WTC11 (cell line): ENCODE measurements at regions not wholly inside any gene's neighbourhood (a gene's known extent, or its start where the extent isn't known, plus 50 kb on each side); places are given as distances from the start of the nearest gene placed in this dataset.

Source experiments
- ATAC-seq: fragments of 200-7000 bp; cut with Tn5 transposase; 2 replicates; pipeline ENCODE4 v1.10.0; 2021; ENCODE audit warnings: mild to moderate bottlenecking, moderate library complexity
- CTCF ChIA-PET: fragments of 300-600 bp; sonication (Branson Sonifier 250); formaldehyde crosslinking; loops from one replicate; lab custom pipeline; 2021; ENCODE audit warnings: antibody characterized with exemption; lab: Charles Lee
- POLR2A ChIA-PET: fragments of 350-600 bp; sonication (Branson Sonifier 250); formaldehyde crosslinking; loops from one replicate; lab custom pipeline; 2021; ENCODE audit warnings: antibody characterized with exemption; lab: Charles Lee
- DNase-seq: peaks from one replicate; pipeline ENCODE4 v3.0.0; 2021; ENCODE audit warnings: low spot score
- H3K27ac Mint-ChIP-seq: 2 replicates; pipeline ENCODE4 v1.8.0; 2021; ENCODE audit warnings: mixed read lengths
- H3K27me3 Mint-ChIP-seq: 2 replicates; pipeline ENCODE4 v1.8.0; 2021; ENCODE audit warnings: low read depth, mild to moderate bottlenecking, moderate library complexity, mixed read lengths
- H3K36me3 Mint-ChIP-seq: 2 replicates; pipeline ENCODE4 v1.8.0; 2021; ENCODE audit warnings: mixed read lengths
- H3K4me1 Mint-ChIP-seq: 2 replicates; pipeline ENCODE4 v1.8.0; 2022; ENCODE audit warnings: mixed read lengths
- H3K4me3 Mint-ChIP-seq: 2 replicates; pipeline ENCODE4 v1.8.0; 2021; ENCODE audit warnings: mild to moderate bottlenecking, moderate library complexity, mixed read lengths
- H3K9me3 Mint-ChIP-seq: 2 replicates; pipeline ENCODE4 v1.8.0; 2021; ENCODE audit warnings: mixed read lengths
- CBFB ChIP-seq: sonication (generic); formaldehyde crosslinking; IDR thresholded peaks from 2 replicates; pipeline ENCODE4 v1.8.1; 2022; ENCODE audit warnings: mild to moderate bottlenecking, low read depth, missing genetic modification reagents
- CREB1 ChIP-seq: sonication (generic); formaldehyde crosslinking; IDR thresholded peaks from 2 replicates; pipeline ENCODE4 v1.8.0; 2023; ENCODE audit warnings: mild to moderate bottlenecking, missing genetic modification reagents
- ETV6 ChIP-seq: sonication (generic); formaldehyde crosslinking; IDR thresholded peaks from 2 replicates; pipeline ENCODE4 v1.8.1; 2022; ENCODE audit warnings: mild to moderate bottlenecking, missing genetic modification reagents
- FOXP1 ChIP-seq: sonication (generic); formaldehyde crosslinking; IDR thresholded peaks from 2 replicates; pipeline ENCODE4 v1.8.0; 2022; ENCODE audit warnings: missing genetic modification reagents, mild to moderate bottlenecking, moderate library complexity, borderline replicate concordance
- IRF2 ChIP-seq: sonication (generic); formaldehyde crosslinking; IDR thresholded peaks from 2 replicates; pipeline ENCODE4 v1.8.0; 2022; ENCODE audit warnings: low read depth, missing genetic modification reagents, borderline replicate concordance
- JAZF1 ChIP-seq: fragments of 250-450 bp; sonication (Bioruptor Pico); IDR thresholded peaks from 2 replicates; pipeline ENCODE4 v1.9.0; 2021; ENCODE audit warnings: moderate library complexity, mild to moderate bottlenecking, inconsistent platforms
- MXD4 ChIP-seq: fragments of 250-450 bp; sonication (Bioruptor Pico); IDR thresholded peaks from 2 replicates; pipeline ENCODE4 v1.8.0; 2021; ENCODE audit warnings: mild to moderate bottlenecking, moderate library complexity, borderline replicate concordance
- MYBL2 ChIP-seq: sonication (generic); formaldehyde crosslinking; IDR thresholded peaks from 2 replicates; pipeline ENCODE4 v1.8.1; 2023; ENCODE audit warnings: mild to moderate bottlenecking, moderate library complexity, missing genetic modification reagents
- NFYB ChIP-seq: sonication (generic); formaldehyde crosslinking; conservative IDR thresholded peaks from 2 replicates; pipeline ENCODE4 v1.8.0; 2022; ENCODE audit warnings: low read depth, missing genetic modification reagents
- NR3C1 ChIP-seq: sonication (generic); formaldehyde crosslinking; conservative IDR thresholded peaks from 2 replicates; pipeline ENCODE4 v1.8.1; 2023; ENCODE audit warnings: low read depth, mild to moderate bottlenecking, missing genetic modification reagents
- RELA ChIP-seq: sonication (generic); formaldehyde crosslinking; IDR thresholded peaks from 2 replicates; pipeline ENCODE4 v1.8.1; 2022; ENCODE audit warnings: missing genetic modification reagents, mild to moderate bottlenecking, borderline replicate concordance
- RORB ChIP-seq: fragments of 250-450 bp; sonication (Bioruptor Pico); IDR thresholded peaks from 2 replicates; pipeline ENCODE4 v1.9.0; 2021; ENCODE audit warnings: mild to moderate bottlenecking
- SP1 ChIP-seq: sonication (generic); formaldehyde crosslinking; conservative IDR thresholded peaks from 2 replicates; pipeline ENCODE4 v1.8.1; 2022; ENCODE audit warnings: missing genetic modification reagents
- TCF7 ChIP-seq: sonication (generic); formaldehyde crosslinking; IDR thresholded peaks from 2 replicates; pipeline ENCODE4 v1.8.0; 2022; ENCODE audit warnings: mild to moderate bottlenecking, low read depth, missing genetic modification reagents, moderate library complexity
- ZNF219 ChIP-seq: sonication (generic); formaldehyde crosslinking; IDR thresholded peaks from 2 replicates; pipeline ENCODE4 v1.8.0; 2023; ENCODE audit warnings: missing genetic modification reagents, mild to moderate bottlenecking, borderline replicate concordance
- ZNF671 ChIP-seq: fragments of 250-450 bp; sonication (Bioruptor Pico); IDR thresholded peaks from 2 replicates; pipeline ENCODE4 v1.8.0; 2021; ENCODE audit warnings: mild to moderate bottlenecking
- TF ChIP-seq, protein P1 (sequence below): sonication (generic); formaldehyde crosslinking; conservative IDR thresholded peaks from 2 replicates; pipeline ENCODE4 v1.8.1; 2022; ENCODE audit warnings: mild to moderate bottlenecking, missing genetic modification reagents
- TF ChIP-seq, protein P2 (sequence below): sonication (generic); formaldehyde crosslinking; IDR thresholded peaks from 2 replicates; pipeline ENCODE4 v1.8.1; 2023; ENCODE audit warnings: mild to moderate bottlenecking, missing genetic modification reagents, moderate library complexity
- TF ChIP-seq, protein P3 (sequence below): sonication (generic); formaldehyde crosslinking; IDR thresholded peaks from 2 replicates; pipeline ENCODE4 v1.8.1; 2023; ENCODE audit warnings: mild to moderate bottlenecking, moderate library complexity, missing genetic modification reagents
- TF ChIP-seq, protein P4 (sequence below): sonication (generic); formaldehyde crosslinking; IDR thresholded peaks from 2 replicates; pipeline ENCODE4 v1.8.1; 2023; ENCODE audit warnings: mild to moderate bottlenecking, missing genetic modification reagents
- TF ChIP-seq, protein P5 (sequence below): sonication (generic); formaldehyde crosslinking; IDR thresholded peaks from 2 replicates; pipeline ENCODE4 v1.8.1; 2022; ENCODE audit warnings: low read depth, missing genetic modification reagents, borderline replicate concordance

DNA sequence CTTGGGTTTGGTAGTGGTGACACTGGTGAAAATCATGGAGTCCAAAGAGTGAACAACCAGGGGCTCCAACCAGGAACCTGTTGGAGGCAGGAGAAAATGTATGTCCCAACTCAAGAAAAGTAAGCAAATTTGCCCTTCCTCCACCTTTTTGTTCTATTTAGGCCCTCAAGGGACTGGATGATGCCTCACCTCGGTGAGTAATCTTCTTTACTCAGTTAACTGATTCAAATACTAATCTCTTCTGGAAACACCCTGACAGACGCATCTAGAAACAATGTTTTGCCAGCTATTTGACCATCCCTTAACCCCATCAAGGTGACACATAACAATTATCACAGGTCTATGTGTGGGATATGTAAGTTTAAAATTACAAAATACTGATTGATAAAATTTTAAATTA, 272.4 kb upstream of the FOXG1 start:
- no peaks in the 10 kb centered on the region; the same call in none of the 2 replicates for H3K9me3 Mint-ChIP-seq
- no peak for DNase-seq
- ChIA-PET POLR2A (no interaction called here), CTCF (no interaction called here)
- no peak overlapping the region for H3K27ac Mint-ChIP-seq
- no peak overlapping the region for H3K4me3 Mint-ChIP-seq
- TF ChIP-seq MYBL2 (CRISPR knock-in tag): no peak
- no peak for TF ChIP-seq ZNF219
- no peak for TF ChIP-seq ZNF671 (CRISPR knock-in tag)
- no peak for TF ChIP-seq MXD4
- TF ChIP-seq IRF2 (CRISPR knock-in tag): no peak
- TF ChIP-seq, protein P1, sequence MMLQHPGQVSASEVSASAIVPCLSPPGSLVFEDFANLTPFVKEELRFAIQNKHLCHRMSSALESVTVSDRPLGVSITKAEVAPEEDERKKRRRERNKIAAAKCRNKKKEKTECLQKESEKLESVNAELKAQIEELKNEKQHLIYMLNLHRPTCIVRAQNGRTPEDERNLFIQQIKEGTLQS (CRISPR knock-in tag): no peak
- no peak for TF ChIP-seq SP1 (CRISPR knock-in tag)
- TF ChIP-seq, protein P2, sequence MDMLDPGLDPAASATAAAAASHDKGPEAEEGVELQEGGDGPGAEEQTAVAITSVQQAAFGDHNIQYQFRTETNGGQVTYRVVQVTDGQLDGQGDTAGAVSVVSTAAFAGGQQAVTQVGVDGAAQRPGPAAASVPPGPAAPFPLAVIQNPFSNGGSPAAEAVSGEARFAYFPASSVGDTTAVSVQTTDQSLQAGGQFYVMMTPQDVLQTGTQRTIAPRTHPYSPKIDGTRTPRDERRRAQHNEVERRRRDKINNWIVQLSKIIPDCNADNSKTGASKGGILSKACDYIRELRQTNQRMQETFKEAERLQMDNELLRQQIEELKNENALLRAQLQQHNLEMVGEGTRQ (CRISPR knock-in tag): no peak
- TF ChIP-seq ETV6 (CRISPR knock-in tag): no peak
- no peak for TF ChIP-seq FOXP1 (CRISPR knock-in tag)
- no peak for TF ChIP-seq NR3C1 (CRISPR knock-in tag)
- no peak for TF ChIP-seq JAZF1 (CRISPR knock-in tag)
- TF ChIP-seq, protein P3, sequence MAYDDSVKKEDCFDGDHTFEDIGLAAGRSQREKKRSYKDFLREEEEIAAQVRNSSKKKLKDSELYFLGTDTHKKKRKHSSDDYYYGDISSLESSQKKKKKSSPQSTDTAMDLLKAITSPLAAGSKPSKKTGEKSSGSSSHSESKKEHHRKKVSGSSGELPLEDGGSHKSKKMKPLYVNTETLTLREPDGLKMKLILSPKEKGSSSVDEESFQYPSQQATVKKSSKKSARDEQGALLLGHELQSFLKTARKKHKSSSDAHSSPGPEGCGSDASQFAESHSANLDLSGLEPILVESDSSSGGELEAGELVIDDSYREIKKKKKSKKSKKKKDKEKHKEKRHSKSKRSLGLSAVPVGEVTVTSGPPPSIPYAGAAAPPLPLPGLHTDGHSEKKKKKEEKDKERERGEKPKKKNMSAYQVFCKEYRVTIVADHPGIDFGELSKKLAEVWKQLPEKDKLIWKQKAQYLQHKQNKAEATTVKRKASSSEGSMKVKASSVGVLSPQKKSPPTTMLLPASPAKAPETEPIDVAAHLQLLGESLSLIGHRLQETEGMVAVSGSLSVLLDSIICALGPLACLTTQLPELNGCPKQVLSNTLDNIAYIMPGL (CRISPR knock-in tag): no peak
- no peak for TF ChIP-seq TCF7
- TF ChIP-seq RORB: no peak
- no peaks in the 10 kb centered on the region for H3K4me1 Mint-ChIP-seq
- ATAC-seq: no peak
- no peaks in the 10 kb centered on the region for H3K27me3 Mint-ChIP-seq
- no peaks in the 10 kb centered on the region for H3K36me3 Mint-ChIP-seq

DNA sequence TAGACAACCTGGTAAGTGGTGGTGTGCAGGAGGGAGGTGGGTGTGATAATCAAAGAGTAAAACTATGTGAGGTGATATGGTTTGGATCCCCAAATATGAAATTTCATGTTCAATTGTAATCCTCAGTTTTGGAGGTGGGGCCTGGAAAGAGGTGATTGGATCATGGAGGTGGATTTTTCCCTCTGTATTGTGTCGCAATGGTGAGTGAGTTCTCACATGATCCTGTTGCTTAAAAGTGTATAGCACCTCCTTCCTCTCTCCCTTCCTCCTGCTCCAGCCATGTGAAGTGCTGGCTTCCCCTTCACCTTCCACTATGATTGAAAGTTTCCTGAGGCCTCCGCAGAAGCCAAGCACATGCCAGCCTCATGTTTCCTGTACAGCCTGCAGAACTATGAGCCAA, 270.2 kb upstream of the FOXG1 start:
- H3K27me3 Mint-ChIP-seq: no peaks in the 10 kb centered on the region
- POLR2A ChIA-PET: no interaction called here
- DNase-seq (no peak), ATAC-seq (no peak)
- CTCF ChIA-PET: no interaction called here
- H3K4me1 Mint-ChIP-seq: no peaks in the 10 kb centered on the region
- H3K36me3 Mint-ChIP-seq: no peaks in the 10 kb centered on the region
- no peaks in the 10 kb centered on the region; the same call in 1 of the 2 replicates for H3K9me3 Mint-ChIP-seq
- H3K4me3 Mint-ChIP-seq: no peak overlapping the region
- no peak overlapping the region for H3K27ac Mint-ChIP-seq
- TF ChIP-seq, protein P4, sequence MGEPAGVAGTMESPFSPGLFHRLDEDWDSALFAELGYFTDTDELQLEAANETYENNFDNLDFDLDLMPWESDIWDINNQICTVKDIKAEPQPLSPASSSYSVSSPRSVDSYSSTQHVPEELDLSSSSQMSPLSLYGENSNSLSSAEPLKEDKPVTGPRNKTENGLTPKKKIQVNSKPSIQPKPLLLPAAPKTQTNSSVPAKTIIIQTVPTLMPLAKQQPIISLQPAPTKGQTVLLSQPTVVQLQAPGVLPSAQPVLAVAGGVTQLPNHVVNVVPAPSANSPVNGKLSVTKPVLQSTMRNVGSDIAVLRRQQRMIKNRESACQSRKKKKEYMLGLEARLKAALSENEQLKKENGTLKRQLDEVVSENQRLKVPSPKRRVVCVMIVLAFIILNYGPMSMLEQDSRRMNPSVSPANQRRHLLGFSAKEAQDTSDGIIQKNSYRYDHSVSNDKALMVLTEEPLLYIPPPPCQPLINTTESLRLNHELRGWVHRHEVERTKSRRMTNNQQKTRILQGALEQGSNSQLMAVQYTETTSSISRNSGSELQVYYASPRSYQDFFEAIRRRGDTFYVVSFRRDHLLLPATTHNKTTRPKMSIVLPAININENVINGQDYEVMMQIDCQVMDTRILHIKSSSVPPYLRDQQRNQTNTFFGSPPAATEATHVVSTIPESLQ (CRISPR knock-in tag): no peak
- TF ChIP-seq CBFB (CRISPR knock-in tag): no peak
- no peak for TF ChIP-seq NFYB (CRISPR knock-in tag)
- TF ChIP-seq CREB1: no peak
- TF ChIP-seq, protein P5, sequence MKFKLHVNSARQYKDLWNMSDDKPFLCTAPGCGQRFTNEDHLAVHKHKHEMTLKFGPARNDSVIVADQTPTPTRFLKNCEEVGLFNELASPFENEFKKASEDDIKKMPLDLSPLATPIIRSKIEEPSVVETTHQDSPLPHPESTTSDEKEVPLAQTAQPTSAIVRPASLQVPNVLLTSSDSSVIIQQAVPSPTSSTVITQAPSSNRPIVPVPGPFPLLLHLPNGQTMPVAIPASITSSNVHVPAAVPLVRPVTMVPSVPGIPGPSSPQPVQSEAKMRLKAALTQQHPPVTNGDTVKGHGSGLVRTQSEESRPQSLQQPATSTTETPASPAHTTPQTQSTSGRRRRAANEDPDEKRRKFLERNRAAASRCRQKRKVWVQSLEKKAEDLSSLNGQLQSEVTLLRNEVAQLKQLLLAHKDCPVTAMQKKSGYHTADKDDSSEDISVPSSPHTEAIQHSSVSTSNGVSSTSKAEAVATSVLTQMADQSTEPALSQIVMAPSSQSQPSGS (CRISPR knock-in tag): no peak
- TF ChIP-seq RELA (CRISPR knock-in tag): no peak
